ENCODE measurements at regions not wholly inside any gene's neighbourhood (a gene's known extent, or its start where the extent isn't known, plus 50 kb on each side); places are given as distances from the start of the nearest gene placed in this dataset.

DNA sequence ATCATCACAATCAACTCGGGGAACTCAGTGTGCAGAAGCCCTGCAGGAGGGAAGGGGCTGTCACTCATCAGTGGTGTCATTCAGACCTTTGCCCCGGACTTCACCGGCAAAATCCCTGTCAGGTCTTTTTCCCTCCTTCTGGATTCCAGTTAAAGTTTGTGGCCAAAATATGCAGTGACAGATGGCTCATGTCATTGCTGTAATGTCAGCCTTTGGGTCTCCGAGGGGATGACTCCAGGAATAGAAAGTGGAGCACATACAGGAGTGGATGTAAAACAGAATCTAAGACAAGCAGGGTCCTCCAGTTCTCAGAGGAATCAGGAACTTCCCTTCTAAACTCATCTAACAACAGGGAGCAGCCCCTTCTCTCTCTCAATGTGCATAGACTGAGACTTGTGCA lies 130.3 kb upstream of the RASSF8 start:
- TF ChIP-seq TAF1 (IDR thresholded peaks at IDR 0.05; ENCODE audit: borderline replicate concordance, insufficient read depth, low read length) = no peak
- no peak for TF ChIP-seq POLR2AphosphoS5 (IDR thresholded peaks at IDR 0.05; ENCODE audit: low read depth, low read length)
- TF ChIP-seq SIN3A (IDR thresholded peaks at IDR 0.05; ENCODE audit: borderline replicate concordance, insufficient read depth, low read length) = no peak
- no peak for TF ChIP-seq FOXP2 (optimal IDR thresholded peaks at IDR 0.05; ENCODE audit: borderline replicate concordance, extremely low read depth, extremely low read length, insufficient read depth)
- TF ChIP-seq, protein P1, sequence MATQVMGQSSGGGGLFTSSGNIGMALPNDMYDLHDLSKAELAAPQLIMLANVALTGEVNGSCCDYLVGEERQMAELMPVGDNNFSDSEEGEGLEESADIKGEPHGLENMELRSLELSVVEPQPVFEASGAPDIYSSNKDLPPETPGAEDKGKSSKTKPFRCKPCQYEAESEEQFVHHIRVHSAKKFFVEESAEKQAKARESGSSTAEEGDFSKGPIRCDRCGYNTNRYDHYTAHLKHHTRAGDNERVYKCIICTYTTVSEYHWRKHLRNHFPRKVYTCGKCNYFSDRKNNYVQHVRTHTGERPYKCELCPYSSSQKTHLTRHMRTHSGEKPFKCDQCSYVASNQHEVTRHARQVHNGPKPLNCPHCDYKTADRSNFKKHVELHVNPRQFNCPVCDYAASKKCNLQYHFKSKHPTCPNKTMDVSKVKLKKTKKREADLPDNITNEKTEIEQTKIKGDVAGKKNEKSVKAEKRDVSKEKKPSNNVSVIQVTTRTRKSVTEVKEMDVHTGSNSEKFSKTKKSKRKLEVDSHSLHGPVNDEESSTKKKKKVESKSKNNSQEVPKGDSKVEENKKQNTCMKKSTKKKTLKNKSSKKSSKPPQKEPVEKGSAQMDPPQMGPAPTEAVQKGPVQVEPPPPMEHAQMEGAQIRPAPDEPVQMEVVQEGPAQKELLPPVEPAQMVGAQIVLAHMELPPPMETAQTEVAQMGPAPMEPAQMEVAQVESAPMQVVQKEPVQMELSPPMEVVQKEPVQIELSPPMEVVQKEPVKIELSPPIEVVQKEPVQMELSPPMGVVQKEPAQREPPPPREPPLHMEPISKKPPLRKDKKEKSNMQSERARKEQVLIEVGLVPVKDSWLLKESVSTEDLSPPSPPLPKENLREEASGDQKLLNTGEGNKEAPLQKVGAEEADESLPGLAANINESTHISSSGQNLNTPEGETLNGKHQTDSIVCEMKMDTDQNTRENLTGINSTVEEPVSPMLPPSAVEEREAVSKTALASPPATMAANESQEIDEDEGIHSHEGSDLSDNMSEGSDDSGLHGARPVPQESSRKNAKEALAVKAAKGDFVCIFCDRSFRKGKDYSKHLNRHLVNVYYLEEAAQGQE (IDR thresholded peaks at IDR 0.05; ENCODE audit: insufficient read depth in 1 of 2, low read depth in 2 of 2, low read length in 2 of 2) = no peak

DNA sequence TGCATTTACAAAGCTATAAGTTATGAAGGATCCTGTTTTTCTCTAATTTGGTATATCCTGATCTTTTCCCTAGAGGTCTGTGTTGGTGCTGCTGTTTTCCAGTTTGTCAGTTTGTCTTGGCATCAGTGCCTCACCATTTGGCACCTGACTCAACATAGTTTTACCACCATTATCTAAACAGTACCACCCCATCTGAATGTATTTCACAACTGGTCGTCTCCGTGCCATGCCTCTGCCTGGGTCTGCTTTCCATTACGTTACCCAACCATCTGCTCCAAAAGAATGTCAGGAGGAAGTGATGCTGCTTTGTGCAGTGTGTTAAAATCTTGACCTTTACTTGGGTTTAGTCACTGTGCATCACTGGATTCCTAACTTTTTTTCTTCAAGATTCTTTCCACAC lies 129.3 kb upstream of the RASSF8 start:
- TF ChIP-seq FOXP2 (optimal IDR thresholded peaks at IDR 0.05; ENCODE audit: borderline replicate concordance, extremely low read depth, extremely low read length, insufficient read depth) (no peak), SIN3A (IDR thresholded peaks at IDR 0.05; ENCODE audit: borderline replicate concordance, insufficient read depth, low read length) (no peak), POLR2AphosphoS5 (IDR thresholded peaks at IDR 0.05; ENCODE audit: low read depth, low read length) (no peak), TAF1 (IDR thresholded peaks at IDR 0.05; ENCODE audit: borderline replicate concordance, insufficient read depth, low read length) (no peak)
- TF ChIP-seq, protein P1 (IDR thresholded peaks at IDR 0.05; ENCODE audit: insufficient read depth in 1 of 2, low read depth in 2 of 2, low read length in 2 of 2) = no peak

DNA sequence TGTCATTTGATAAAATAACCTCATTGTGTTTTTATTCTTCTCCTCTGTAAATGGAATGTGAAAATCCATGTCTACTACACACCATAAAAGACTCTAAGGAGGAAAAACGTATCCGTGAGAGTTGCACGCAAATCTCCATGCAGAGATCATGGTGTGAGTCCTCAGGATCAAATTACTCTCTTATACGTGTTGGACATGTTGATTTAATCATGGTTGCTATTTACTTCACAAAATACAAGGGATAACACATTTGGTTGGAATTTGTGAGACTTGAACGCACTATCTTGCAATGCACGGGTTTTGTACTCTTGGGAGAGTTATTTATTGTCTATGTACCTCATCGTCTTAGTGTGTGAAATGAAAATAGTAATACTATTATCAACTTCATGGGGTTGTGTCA lies 128.0 kb upstream of the RASSF8 start:
- TF ChIP-seq FOXP2 (optimal IDR thresholded peaks at IDR 0.05; ENCODE audit: borderline replicate concordance, extremely low read depth, extremely low read length, insufficient read depth) (no peak), SIN3A (IDR thresholded peaks at IDR 0.05; ENCODE audit: borderline replicate concordance, insufficient read depth, low read length) (no peak), TAF1 (IDR thresholded peaks at IDR 0.05; ENCODE audit: borderline replicate concordance, insufficient read depth, low read length) (no peak), POLR2AphosphoS5 (IDR thresholded peaks at IDR 0.05; ENCODE audit: low read depth, low read length) (no peak)
- TF ChIP-seq, protein P1 (IDR thresholded peaks at IDR 0.05; ENCODE audit: insufficient read depth in 1 of 2, low read depth in 2 of 2, low read length in 2 of 2) = no peak

DNA sequence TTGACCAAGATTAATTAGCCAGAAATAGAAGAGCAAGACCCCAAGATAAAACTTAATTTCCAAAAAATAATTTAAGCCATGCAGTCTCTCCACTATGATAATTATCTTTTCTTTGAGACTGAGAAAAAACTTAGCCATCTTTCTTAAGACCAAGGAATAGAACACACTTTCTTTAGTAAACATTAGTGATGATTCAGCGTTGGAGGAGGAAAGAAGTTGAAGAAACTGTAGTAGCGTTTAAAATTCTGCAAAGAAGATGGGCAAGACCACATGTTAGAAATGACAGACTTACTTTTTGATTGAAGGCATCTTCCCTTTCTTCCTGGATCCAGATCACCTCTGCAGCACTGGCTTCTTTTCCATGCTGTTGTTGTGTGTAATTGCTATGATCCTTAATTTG lies 124.8 kb upstream of the RASSF8 start:
- TF ChIP-seq POLR2AphosphoS5 (IDR thresholded peaks at IDR 0.05; ENCODE audit: low read depth, low read length) = no peak
- TF ChIP-seq TAF1 (IDR thresholded peaks at IDR 0.05; ENCODE audit: borderline replicate concordance, insufficient read depth, low read length) = no peak
- TF ChIP-seq FOXP2 (optimal IDR thresholded peaks at IDR 0.05; ENCODE audit: borderline replicate concordance, extremely low read depth, extremely low read length, insufficient read depth) = no peak
- no peak for TF ChIP-seq SIN3A (IDR thresholded peaks at IDR 0.05; ENCODE audit: borderline replicate concordance, insufficient read depth, low read length)
- TF ChIP-seq, protein P1 (IDR thresholded peaks at IDR 0.05; ENCODE audit: insufficient read depth in 1 of 2, low read depth in 2 of 2, low read length in 2 of 2) = no peak

DNA sequence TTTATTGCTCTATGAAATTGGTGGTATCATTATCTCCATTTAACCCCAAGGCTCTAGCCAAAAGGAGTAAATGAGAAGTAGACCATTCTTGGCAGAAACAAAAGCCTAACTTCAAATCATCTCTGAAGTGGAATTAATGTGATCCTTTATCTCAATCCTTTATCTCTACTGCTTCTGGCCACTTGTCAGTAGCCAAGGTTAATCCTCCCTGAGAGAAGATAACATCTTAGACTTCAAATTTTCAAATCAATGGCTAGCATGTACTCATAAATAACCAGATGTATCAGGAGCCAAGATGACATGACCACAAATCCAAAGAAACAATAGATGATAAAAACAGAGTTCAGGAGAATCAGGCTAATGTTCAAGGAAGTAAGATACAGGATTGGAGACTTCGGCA lies 123.1 kb upstream of the RASSF8 start:
- TF ChIP-seq SIN3A (IDR thresholded peaks at IDR 0.05; ENCODE audit: borderline replicate concordance, insufficient read depth, low read length) (no peak), FOXP2 (optimal IDR thresholded peaks at IDR 0.05; ENCODE audit: borderline replicate concordance, extremely low read depth, extremely low read length, insufficient read depth) (no peak), POLR2AphosphoS5 (IDR thresholded peaks at IDR 0.05; ENCODE audit: low read depth, low read length) (no peak), TAF1 (IDR thresholded peaks at IDR 0.05; ENCODE audit: borderline replicate concordance, insufficient read depth, low read length) (no peak)
- TF ChIP-seq, protein P1 (IDR thresholded peaks at IDR 0.05; ENCODE audit: insufficient read depth in 1 of 2, low read depth in 2 of 2, low read length in 2 of 2) = no peak
